GM19455 (cell line): ENCODE measurements at regions not wholly inside any gene's neighbourhood (a gene's known extent, or its start where the extent isn't known, plus 50 kb on each side); places are given as distances from the start of the nearest gene placed in this dataset.

Source experiments
- ATAC-seq: cut with Tn5 transposase; IDR thresholded peaks from one replicate; pipeline ENCODE4 v1.9.1; 2021; ENCODE audit not compliant: unreplicated experiment

GRCh38 chr13:22082437-22083100 is 411.7 kb downstream of the FGF9 start:
- no peak for ATAC-seq

GRCh38 chr13:22085001-22085400 is 414.1 kb downstream of the FGF9 start:
- ATAC-seq, result no peak

GRCh38 chr13:22086597-22087330 is 415.9 kb downstream of the FGF9 start:
- no peak for ATAC-seq

- ATAC-seq, result no peak
Observed at GRCh38 chr13:22090106-22090505, 419.2 kb downstream of the FGF9 start.

GRCh38 chr13:22091222-22091970 is 420.5 kb downstream of the FGF9 start:
- no peak for ATAC-seq

- ATAC-seq, result no peak
Observed at GRCh38 chr13:22091971-22092300, 421.1 kb downstream of the FGF9 start.

- ATAC-seq, result no peak
Observed at GRCh38 chr13:22092791-22093560, 422.1 kb downstream of the FGF9 start.

GRCh38 chr13:22095794-22096193 is 424.9 kb downstream of the FGF9 start:
- ATAC-seq, result no peak

GRCh38 chr13:22099585-22099984 is 428.7 kb downstream of the FGF9 start:
- no peak for ATAC-seq

- no peak for ATAC-seq
Observed at GRCh38 chr13:22102271-22102670, 431.4 kb downstream of the FGF9 start.

GRCh38 chr13:22103046-22104027 is 432.5 kb downstream of the FGF9 start:
- ATAC-seq, result no peak

GRCh38 chr13:22106058-22106457 is 435.2 kb downstream of the FGF9 start:
- ATAC-seq, result no peak

- ATAC-seq, result no peak
Observed at GRCh38 chr13:22107549-22107948, 436.7 kb downstream of the FGF9 start.

GRCh38 chr13:22108283-22108942 is 437.5 kb downstream of the FGF9 start:
- ATAC-seq, result no peak

- ATAC-seq, result no peak
Observed at GRCh38 chr13:22108979-22109378, 438.1 kb downstream of the FGF9 start.

- no peak for ATAC-seq
Observed at GRCh38 chr13:22110368-22110767, 439.5 kb downstream of the FGF9 start.

GRCh38 chr13:22111152-22111783 is 440.4 kb downstream of the FGF9 start:
- ATAC-seq, result no peak

- ATAC-seq, result no peak
Observed at GRCh38 chr13:22111961-22112360, 441.1 kb downstream of the FGF9 start.
